Thoracic aorta (tissue), 2 donors: ENCODE measurements at regions not wholly inside any gene's neighbourhood (a gene's known extent, or its start where the extent isn't known, plus 50 kb on each side); places are given as distances from the start of the nearest gene placed in this dataset.

Source experiments
- ATAC-seq: fragments of 150-250 bp; one replicate; pipeline ENCODE4 v1.8.0; 2017; ENCODE audit warnings: low read depth; ENCODE audit not compliant: insufficient number of reproducible peaks, low FRiP score
- DNase-seq: peaks from one replicate; pipeline ENCODE4 v3.0.0-alpha.2; 2020; ENCODE audit warnings: low spot score
- H3K27ac ChIP-seq, 2 donors: fragments of 200-600 bp; sonication (generic); 1 replicate in 1 of 2; 2 replicates in 1 of 2; pipeline ENCODE4 v1.5.1; 2016; ENCODE audit warnings: mild to moderate bottlenecking in 2 of 2, moderate library complexity in 2 of 2
- H3K27me3 ChIP-seq: fragments of 200-600 bp; sonication (generic); replicated peaks from 2 replicates; pipeline ENCODE4 v1.6.0; 2016; ENCODE audit warnings: mild to moderate bottlenecking; ENCODE audit not compliant: insufficient read depth
- H3K36me3 ChIP-seq: fragments of 200-600 bp; sonication (generic); one replicate; pipeline ENCODE4 v1.5.1; 2016
- H3K4me1 ChIP-seq, 2 donors: fragments of 200-600 bp; sonication (generic); 1 replicate in 1 of 2; 2 replicates in 1 of 2; pipeline versions ENCODE4 v1.5.1 to v1.6.0; 2016; ENCODE audit warnings: low read depth in 2 of 2, mild to moderate bottlenecking in 1 of 2; ENCODE audit not compliant: control insufficient read depth in 1 of 2
- H3K4me3 ChIP-seq: fragments of 200-600 bp; sonication (generic); 2 replicates; pipeline ENCODE4 v1.5.1; 2016; ENCODE audit warnings: mild to moderate bottlenecking
- H3K9me3 ChIP-seq: fragments of 200-600 bp; sonication (generic); 2 replicates; pipeline ENCODE4 v1.5.1; 2016
- CTCF ChIP-seq: fragments of 200-600 bp; sonication (generic); IDR thresholded peaks from one replicate; pipeline ENCODE4 v1.5.1; 2019; ENCODE audit warnings: antibody characterized with exemption

- Histone ChIP-seq H3K36me3 (no peaks in the 10 kb centered on the region), H3K4me3 (no peak overlapping the region), H3K4me1 (no peaks in the 10 kb centered on the region), H3K9me3 (no peaks in the 10 kb centered on the region), H3K27ac (no peak overlapping the region), H3K27me3 (no peaks in the 10 kb centered on the region)
- ATAC-seq = no peak
- no peak for DNase-seq
- no peak for TF ChIP-seq CTCF
Measured at GRCh38 chr5:116371935-116372334, 202.7 kb downstream of the SEMA6A start.

DNA sequence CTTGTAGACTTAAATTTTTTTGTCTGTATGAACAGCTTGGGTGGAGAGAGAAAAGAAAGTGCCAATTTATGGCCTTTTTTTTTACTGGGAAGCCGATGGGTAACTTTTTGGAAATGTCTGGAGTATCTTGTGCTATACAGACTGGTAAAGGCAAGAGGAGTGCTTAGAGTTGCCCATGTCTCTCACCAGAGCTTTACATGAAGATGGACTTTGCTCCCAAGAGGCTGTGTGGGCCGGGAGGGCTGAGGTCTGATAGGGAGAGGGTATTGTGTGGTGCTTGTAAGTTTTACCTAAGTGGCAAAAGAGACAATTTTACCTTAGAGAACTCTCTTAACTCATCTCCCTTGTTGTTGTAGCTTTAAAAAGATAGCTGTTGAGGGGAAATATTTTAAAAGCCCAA, 203.2 kb downstream of the SEMA6A start:
- H3K27ac ChIP-seq = no peak overlapping the region
- H3K9me3 ChIP-seq = no peaks in the 10 kb centered on the region
- no peak overlapping the region for H3K4me3 ChIP-seq
- no peaks in the 10 kb centered on the region for H3K4me1 ChIP-seq
- ATAC-seq (no peak), DNase-seq (no peak)
- no peaks in the 10 kb centered on the region for H3K27me3 ChIP-seq
- H3K36me3 ChIP-seq = no peaks in the 10 kb centered on the region
- TF ChIP-seq CTCF = no peak

- Histone ChIP-seq H3K36me3 (no peaks in the 10 kb centered on the region), H3K4me1 (no peaks in the 10 kb centered on the region), H3K27me3 (no peaks in the 10 kb centered on the region), H3K9me3 (no peaks in the 10 kb centered on the region), H3K27ac (no peak overlapping the region), H3K4me3 (no peak overlapping the region)
- DNase-seq (no peak), ATAC-seq (no peak)
- no peak for TF ChIP-seq CTCF
Measured at GRCh38 chr5:116370886-116371285, 203.7 kb downstream of the SEMA6A start.

- H3K27ac ChIP-seq = no peak overlapping the region
- H3K27me3 ChIP-seq = no peaks in the 10 kb centered on the region
- no peak overlapping the region for H3K4me3 ChIP-seq
- H3K4me1 ChIP-seq = no peaks in the 10 kb centered on the region
- ATAC-seq = no peak
- no peak for TF ChIP-seq CTCF
- no peak for DNase-seq
- H3K9me3 ChIP-seq = no peaks in the 10 kb centered on the region
- no peaks in the 10 kb centered on the region for H3K36me3 ChIP-seq
Measured at GRCh38 chr5:116370149-116370548, 204.5 kb downstream of the SEMA6A start.

DNA sequence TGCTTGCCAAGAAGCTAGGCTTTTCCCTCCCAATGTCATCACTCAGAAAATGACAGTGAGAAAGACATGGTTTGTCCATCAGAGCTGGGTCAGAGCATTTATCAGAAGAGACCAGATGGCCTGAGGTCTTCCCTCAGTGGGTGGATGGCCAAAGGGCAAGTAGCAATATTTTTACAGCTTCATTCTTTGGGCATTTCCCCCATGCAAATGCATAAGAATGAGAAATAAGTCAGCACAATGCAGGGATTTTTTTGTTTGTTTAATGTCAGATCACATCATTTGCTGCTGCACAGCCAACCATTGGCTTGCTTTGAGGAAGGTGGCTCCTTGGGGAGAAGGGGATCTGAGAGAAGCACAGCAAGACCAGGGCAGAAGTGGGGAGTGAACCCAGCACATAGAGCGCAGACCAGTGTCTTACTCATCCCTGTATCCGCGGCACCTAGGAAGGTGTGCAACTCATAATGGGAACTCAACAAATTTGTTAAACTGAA, 209.6 kb downstream of the SEMA6A start:
- H3K27ac ChIP-seq = no peak overlapping the region
- ATAC-seq = no peak
- no peak for TF ChIP-seq CTCF

More for the DNA sequence above, 209.6 kb downstream of the SEMA6A start:
- no peaks in the 10 kb centered on the region for H3K9me3 ChIP-seq
- peaks cover 3 to 18% of the 10 kb centered on the region in 2 donors for H3K4me1 ChIP-seq
- no peak overlapping the region for H3K4me3 ChIP-seq
- H3K27me3 ChIP-seq = no peaks in the 10 kb centered on the region
- no peaks in the 10 kb centered on the region for H3K36me3 ChIP-seq
- DNase-seq = no peak
